ENCODE measurements at regions not wholly inside any gene's neighbourhood (a gene's known extent, or its start where the extent isn't known, plus 50 kb on each side); places are given as distances from the start of the nearest gene placed in this dataset.
A peak's percentile ranks its signal among the peaks of the same experiment; 100 is the strongest.

DNA sequence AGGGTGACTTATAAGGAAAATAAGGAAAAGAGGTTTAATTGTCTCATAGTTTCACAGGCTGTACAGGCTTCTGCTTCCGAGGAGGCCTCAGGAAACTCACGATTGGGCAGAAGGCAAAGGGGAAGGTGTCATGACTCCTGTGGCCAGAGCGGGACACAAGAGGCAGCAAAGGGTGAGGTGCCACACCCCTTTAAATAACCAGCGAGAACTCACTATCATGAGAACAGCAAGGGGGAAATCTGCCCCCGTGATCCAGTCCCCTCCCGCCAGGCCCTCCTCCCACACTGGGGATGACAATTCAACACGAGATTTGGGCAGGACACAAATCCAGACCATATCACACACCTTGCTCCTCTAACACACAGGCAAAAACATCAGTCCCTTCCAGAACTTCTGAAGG lies 254.0 kb downstream of the DLL1 start:
- Histone ChIP-seq H3K36me3 (ENCODE audit: control insufficient read depth in 2 of 4, insufficient read depth in 4 of 4, low read length in 3 of 4) (no peaks in the 10 kb centered on the region), H3K4me1 (replicated peaks in 1 of 4; ENCODE audit: control insufficient read depth in 3 of 4, insufficient read depth in 4 of 4, low read length in 3 of 4) (peaks cover 5 to 26% (median 15%) of the 10 kb centered on the region in 4 experiments; a peak in 6 of 7 replicates), H4K5ac (ENCODE audit: insufficient read length, low read depth, low read length) (no peak overlapping the region), H3K27ac (ENCODE audit: low read depth, low read length) (no peak overlapping the region), H4K20me1 (replicated peaks in 1 of 2; ENCODE audit: control insufficient read depth in 1 of 2, insufficient read depth in 2 of 2, low read length in 2 of 2) (no peaks in the 10 kb centered on the region), H3K14ac (ENCODE audit: insufficient read length) (no peak overlapping the region), H2BK15ac (ENCODE audit: low read length) (no peak overlapping the region), H3K27me3 (replicated peaks in 1 of 4; ENCODE audit: control insufficient read depth in 3 of 4, extremely low read depth in 1 of 4, insufficient read depth in 3 of 4, low read length in 3 of 4) (no peaks in the 10 kb centered on the region), H2BK5ac (ENCODE audit: low read depth, low read length) (peak overlapping the region; percentile 46; the same call in 1 of the 2 replicates), H3K18ac (ENCODE audit: extremely low read depth, low read length) (peak overlapping the region; percentile 66; the same call in 1 of the 2 replicates), H2BK120ac (replicated peaks; ENCODE audit: low read depth, low read length) (peak overlapping the region; percentile 69), H3K9me3 (ENCODE audit: insufficient read depth in 2 of 2, low read depth in 1 of 2, low read length in 1 of 2) (peaks cover 0 to 6% of the 10 kb centered on the region in 2 experiments; a peak in 2 of 4 replicates), H4K91ac (replicated peaks; ENCODE audit: insufficient read length, low read length) (no peak overlapping the region), H3K23ac (ENCODE audit: insufficient read length) (no peak overlapping the region), H2AK5ac (ENCODE audit: low read depth, low read length) (0 out of 2 replicates have a peak overlapping the region, but pooled peaks have one; percentile 58), H3K23me2 (ENCODE audit: low read depth, low read length) (no peaks in the 10 kb centered on the region), H4K8ac (ENCODE audit: extremely low read depth, insufficient read depth, low read length) (no peak overlapping the region), H2BK20ac (ENCODE audit: low read length) (peak overlapping the region; percentile 43; the same call in 1 of the 2 replicates), H2AFZ (ENCODE audit: low read length) (no peak overlapping the region), H3K79me2 (ENCODE audit: control insufficient read depth in 1 of 2, insufficient read depth in 2 of 2, low read length in 2 of 2) (no peaks in the 10 kb centered on the region), H2BK12ac (ENCODE audit: low read depth, low read length) (0 out of 2 replicates have a peak overlapping the region, but pooled peaks have one; percentile 55), H3K4me3 (ENCODE audit: extremely low read depth in 1 of 4, insufficient read depth in 2 of 4, low read depth in 3 of 4, low read length in 4 of 4) (no peak overlapping the region), H3K4me2 (ENCODE audit: insufficient read depth in 1 of 2, low read depth in 2 of 2, low read length in 2 of 2) (no peak overlapping the region), H3K9ac (replicated peaks in 1 of 4; ENCODE audit: extremely low read depth in 1 of 4, low read depth in 3 of 4, low read length in 3 of 4) (no peak overlapping the region), H3K56ac (replicated peaks; ENCODE audit: insufficient read length, low read depth, low read length) (no peak overlapping the region), H3K79me1 (ENCODE audit: low read depth, low read length) (no peaks in the 10 kb centered on the region), H3K4ac (replicated peaks; ENCODE audit: insufficient read length, low read depth, low read length) (no peak overlapping the region)
- CTCF ChIA-PET (ENCODE audit: partially characterized antibody): no interaction called here
- TF ChIP-seq SRF (IDR thresholded peaks at IDR 0.05; ENCODE audit: low read depth, low read length): no peak
- no peak for TF ChIP-seq SP4 (IDR thresholded peaks at IDR 0.05; ENCODE audit: low read length)
- TF ChIP-seq JUND (IDR thresholded peaks at IDR 0.05; ENCODE audit: low read length): no peak
- no peak for TF ChIP-seq SIN3A (conservative IDR thresholded peaks at IDR 0.05 in 1 of 2, IDR thresholded peaks at IDR 0.05 in 1 of 2; ENCODE audit: low read depth in 1 of 2, low read length in 2 of 2)
- no peak for TF ChIP-seq POLR2AphosphoS5 (IDR thresholded peaks at IDR 0.05; ENCODE audit: low read depth, low read length)
- TF ChIP-seq TBP (IDR thresholded peaks at IDR 0.05; ENCODE audit: low read depth, low read length): no peak
- TF ChIP-seq FOSL1 (IDR thresholded peaks at IDR 0.05; ENCODE audit: insufficient read depth, low read depth, low read length): no peak
- WGBS, 2 experiments (ENCODE audit: extremely low coverage in 1 of 2, insufficient coverage in 1 of 2, insufficient read length in 1 of 2, insufficient replicate concordance in 2 of 2, low coverage in 1 of 2, low lambda C conversion rate in 2 of 2, missing lambda C conversion rate in 1 of 2): 72% methylated on average over 7 of the region's 7 CpGs; no CpG with 5 or more reads in 1 of the 2 experiments
- DNase-seq (ENCODE audit: low read depth in 1 of 2, low spot score in 2 of 2): no peak
- FAIRE-seq: no peak
- POLR2A ChIA-PET (ENCODE audit: partially characterized antibody): no interaction called here

Measured in H1 (cell line).